B cell (primary cell): ENCODE measurements at regions not wholly inside any gene's neighbourhood (a gene's known extent, or its start where the extent isn't known, plus 50 kb on each side); places are given as distances from the start of the nearest gene placed in this dataset.

Source experiments
- ATAC-seq: fragments of 200-7000 bp; cut with Tn5 transposase; one replicate; pipeline ENCODE4 v1.10.0; 2021; ENCODE audit warnings: low read depth, mild to moderate bottlenecking, moderate number of reproducible peaks, moderate library complexity
- CTCF ChIA-PET: fragments of 350-600 bp; sonication (Branson Sonifier 250); formaldehyde crosslinking; loops from one replicate; lab custom pipeline; 2021; ENCODE audit warnings: antibody characterized with exemption, inconsistent platforms; lab: Charles Lee
- POLR2A ChIA-PET: fragments of 350-600 bp; sonication (Branson Sonifier 250); formaldehyde crosslinking; loops from one replicate; lab custom pipeline; 2021; ENCODE audit warnings: antibody characterized with exemption; lab: Charles Lee
- DNase-seq: peaks from one replicate; pipeline ENCODE4 v3.0.0; 2013
- H2AFZ ChIP-seq: 2 replicates; pipeline ENCODE4 v1.6.1; 2012; ENCODE audit warnings: mild to moderate bottlenecking, low read depth, low read length; ENCODE audit not compliant: insufficient read depth, poor library complexity, severe bottlenecking
- H3K27ac ChIP-seq, 2 donors: 1 replicate in 1 of 2; 2 replicates in 1 of 2; pipeline ENCODE4 v1.5.1; 2012 to 2013; ENCODE audit warnings: low read length in 2 of 2, mild to moderate bottlenecking in 2 of 2, moderate library complexity in 1 of 2
- H3K27me3 ChIP-seq, 4 experiments: fragments of 200-600 bp in 1 of 4; sonication (generic) in 1 of 4; replicated peaks in 1 of 4; 1 replicate in 2 of 4; 2 replicates in 2 of 4; pipeline versions ENCODE4 v1.6.1 to v1.7.0; 2013 to 2016; ENCODE audit warnings: low read length in 3 of 4, mild to moderate bottlenecking in 2 of 4, mixed read lengths in 1 of 4, moderate library complexity in 1 of 4; ENCODE audit not compliant: insufficient read depth in 4 of 4, control insufficient read depth in 3 of 4; ENCODE audit errors: control extremely low read depth in 1 of 4
- H3K36me3 ChIP-seq, 2 experiments: replicated peaks in 1 of 2; 1 replicate in 1 of 2; 2 replicates in 1 of 2; pipeline versions ENCODE4 v1.6.1 to v1.7.1; 2013; ENCODE audit warnings: low read length in 1 of 2; ENCODE audit not compliant: insufficient read depth in 2 of 2, control insufficient read depth in 1 of 2; ENCODE audit errors: control extremely low read depth in 1 of 2, extremely low read depth in 1 of 2
- H3K4me1 ChIP-seq, 2 donors: fragments of 200-600 bp in 1 of 2; sonication (generic) in 1 of 2; 1 replicate in 1 of 2; 2 replicates in 1 of 2; pipeline versions ENCODE4 v1.5.1 to v1.6.1; 2013 to 2017; ENCODE audit warnings: low read length in 2 of 2; ENCODE audit not compliant: control insufficient read depth in 2 of 2, insufficient read depth in 2 of 2
- H3K4me2 ChIP-seq: replicated peaks from 2 replicates; pipeline ENCODE3; 2012; ENCODE audit warnings: mild to moderate bottlenecking, low read depth, low read length; ENCODE audit not compliant: poor library complexity, severe bottlenecking
- H3K4me3 ChIP-seq, 5 experiments: fragments of 200-600 bp in 1 of 5; sonication (generic) in 1 of 5; 1 replicate in 3 of 5; 2 replicates in 2 of 5; pipeline versions ENCODE4 v1.5.1 to v1.7.0; 2011 to 2016; ENCODE audit warnings: low read length in 4 of 5, mild to moderate bottlenecking in 4 of 5, low read depth in 2 of 5, control low read depth in 1 of 5, moderate library complexity in 1 of 5; ENCODE audit not compliant: insufficient read depth in 1 of 5; ENCODE audit errors: control extremely low read depth in 1 of 5, extremely low read depth in 1 of 5
- H3K79me2 ChIP-seq: fragments of 200-600 bp; sonication (generic); one replicate; pipeline ENCODE4 v1.6.0; 2016; ENCODE audit warnings: low read length; ENCODE audit not compliant: control insufficient read depth, insufficient read depth
- H3K9ac ChIP-seq: fragments of 200-600 bp; sonication (generic); 2 replicates; pipeline ENCODE4 v1.6.1; 2017; ENCODE audit warnings: mild to moderate bottlenecking, low read length, moderate library complexity
- H3K9me3 ChIP-seq, 3 donors: one replicate each; pipeline versions ENCODE4 v1.6.1 to v1.7.1; 2013; ENCODE audit warnings: low read length in 2 of 3; ENCODE audit not compliant: control insufficient read depth in 2 of 3, insufficient read depth in 1 of 3; ENCODE audit errors: control extremely low read depth in 1 of 3
- H4K20me1 ChIP-seq: 2 replicates; pipeline ENCODE4 v1.6.0; 2012; ENCODE audit warnings: mild to moderate bottlenecking, low read length; ENCODE audit not compliant: insufficient read depth, control insufficient read depth, poor library complexity, severe bottlenecking
- H3K27ac Mint-ChIP-seq: one replicate; pipeline ENCODE4 v1.8.0; 2021; ENCODE audit warnings: mixed read lengths
- H3K27me3 Mint-ChIP-seq: one replicate; pipeline ENCODE4 v1.8.0; 2021; ENCODE audit warnings: mixed read lengths
- H3K4me1 Mint-ChIP-seq: one replicate; pipeline ENCODE4 v1.8.0; 2021; ENCODE audit warnings: mixed read lengths
- H3K4me3 Mint-ChIP-seq: one replicate; pipeline ENCODE4 v1.8.0; 2021; ENCODE audit warnings: mixed read lengths
- H3K9me3 Mint-ChIP-seq: one replicate; pipeline ENCODE4 v1.8.0; 2022; ENCODE audit warnings: mixed read lengths; ENCODE audit not compliant: insufficient read depth
- EZH2 ChIP-seq: IDR thresholded peaks from 2 replicates; pipeline ENCODE4 v1.6.1; 2012; ENCODE audit warnings: borderline replicate concordance, low read depth, mild to moderate bottlenecking, moderate library complexity, low read length; ENCODE audit not compliant: insufficient read depth, poor library complexity, severe bottlenecking
- WGBS: methylation state at CpG from one replicate; pipeline ENCODE4 v1.1.5; 2013; ENCODE audit warnings: missing lambda C conversion rate; ENCODE audit not compliant: insufficient coverage; 5-methylcytosine and 5-hydroxymethylcytosine counted together
- intact Hi-C: fragments of 100-400 bp; cut with micrococcal nuclease; formaldehyde crosslinking; loops from one replicate; pipeline ENCODE4 v1.10.0; 2022
- TF ChIP-seq, protein P1 (sequence below): fragments of 200-600 bp; IDR thresholded peaks from one replicate; pipeline ENCODE4 v1.8.0; 2022; ENCODE audit warnings: antibody characterized with exemption, mild to moderate bottlenecking

DNA sequence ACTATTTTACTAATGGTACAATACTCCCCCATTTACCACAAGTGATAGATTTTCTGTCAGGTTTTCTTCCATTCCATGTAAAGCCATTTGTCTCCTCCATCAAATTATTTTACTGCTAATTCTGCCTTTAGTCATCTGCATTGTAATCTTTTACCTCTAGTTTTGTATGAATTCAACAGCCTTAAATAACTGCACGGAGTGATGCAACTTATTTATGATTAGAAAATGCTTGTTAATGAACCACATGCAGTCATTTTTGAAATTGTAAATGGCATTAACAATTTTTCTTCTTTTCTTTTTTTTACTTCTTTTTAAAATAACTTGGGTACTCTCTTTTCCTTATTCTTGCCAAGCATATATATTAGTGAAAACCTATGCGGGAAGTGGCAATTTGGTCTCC, 71.5 kb downstream of the RESF1 start:
- CTCF ChIA-PET = interaction anchor here (0.6 kb wide), 1 partner anchor 16 kb away, joined by 3 read pairs; no protein-coding TSS in a partner anchor
- no peaks in the 10 kb centered on the region for H3K27me3 ChIP-seq
- Mint-ChIP-seq H3K9me3 (no peaks in the 10 kb centered on the region), H3K27me3 (no peaks in the 10 kb centered on the region), H3K4me1 (peaks cover 34% of the 10 kb centered on the region), H3K27ac (peak overlapping the region; percentile 43), H3K4me3 (no peak overlapping the region)
- no peaks in the 10 kb centered on the region for H3K79me2 ChIP-seq
- peaks cover 29 to 34% of the 10 kb centered on the region in 2 donors for H3K4me1 ChIP-seq
- POLR2A ChIA-PET = no interaction called here
- TF ChIP-seq, protein P1, sequence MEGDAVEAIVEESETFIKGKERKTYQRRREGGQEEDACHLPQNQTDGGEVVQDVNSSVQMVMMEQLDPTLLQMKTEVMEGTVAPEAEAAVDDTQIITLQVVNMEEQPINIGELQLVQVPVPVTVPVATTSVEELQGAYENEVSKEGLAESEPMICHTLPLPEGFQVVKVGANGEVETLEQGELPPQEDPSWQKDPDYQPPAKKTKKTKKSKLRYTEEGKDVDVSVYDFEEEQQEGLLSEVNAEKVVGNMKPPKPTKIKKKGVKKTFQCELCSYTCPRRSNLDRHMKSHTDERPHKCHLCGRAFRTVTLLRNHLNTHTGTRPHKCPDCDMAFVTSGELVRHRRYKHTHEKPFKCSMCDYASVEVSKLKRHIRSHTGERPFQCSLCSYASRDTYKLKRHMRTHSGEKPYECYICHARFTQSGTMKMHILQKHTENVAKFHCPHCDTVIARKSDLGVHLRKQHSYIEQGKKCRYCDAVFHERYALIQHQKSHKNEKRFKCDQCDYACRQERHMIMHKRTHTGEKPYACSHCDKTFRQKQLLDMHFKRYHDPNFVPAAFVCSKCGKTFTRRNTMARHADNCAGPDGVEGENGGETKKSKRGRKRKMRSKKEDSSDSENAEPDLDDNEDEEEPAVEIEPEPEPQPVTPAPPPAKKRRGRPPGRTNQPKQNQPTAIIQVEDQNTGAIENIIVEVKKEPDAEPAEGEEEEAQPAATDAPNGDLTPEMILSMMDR = no peak
- no peak for TF ChIP-seq EZH2
- no peaks in the 10 kb centered on the region for H3K36me3 ChIP-seq
- DNase-seq = no peak
- no peak overlapping the region for H3K4me3 ChIP-seq
- H3K27ac ChIP-seq = no peak overlapping the region
- intact Hi-C loops = no loop called here
- H3K4me2 ChIP-seq = no peak overlapping the region
- ATAC-seq = no peak
- H4K20me1 ChIP-seq = no peaks in the 10 kb centered on the region
- peaks cover 0 to 4% (median 0%) of the 10 kb centered on the region in 3 donors for H3K9me3 ChIP-seq
- H3K9ac ChIP-seq = no peak overlapping the region
- H2AFZ ChIP-seq = peak overlapping the region; percentile 32
- no CpG with 5 or more reads among the region's 2 CpGs for WGBS

DNA sequence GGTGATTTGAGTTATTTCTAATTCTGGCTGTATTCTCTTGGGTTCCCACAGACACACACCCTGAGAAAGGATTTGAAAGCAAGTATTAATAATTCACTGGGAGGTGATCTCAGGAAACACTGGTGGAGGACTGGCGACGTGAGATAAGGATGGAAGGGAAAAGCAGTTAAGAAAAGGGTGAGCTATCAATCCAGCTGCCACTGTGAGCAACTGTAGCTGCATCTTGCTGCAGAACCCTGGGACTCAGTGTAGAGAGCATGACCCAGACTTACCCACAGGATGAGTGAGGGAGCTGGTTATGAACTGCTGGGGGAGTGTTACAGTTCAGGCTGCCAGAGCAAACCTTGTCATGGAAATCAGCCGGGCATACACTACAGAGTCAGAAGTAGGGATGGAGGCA, 71.9 kb downstream of the RESF1 start:
- no peak overlapping the region for H3K4me2 ChIP-seq
- H3K4me1 ChIP-seq = peaks cover 25 to 30% of the 10 kb centered on the region in 2 donors
- POLR2A ChIA-PET = no interaction called here
- no peak for TF ChIP-seq EZH2
- H3K36me3 ChIP-seq = no peaks in the 10 kb centered on the region
- CTCF ChIA-PET = no interaction called here
- H3K79me2 ChIP-seq = no peaks in the 10 kb centered on the region
- no peak for ATAC-seq
- H3K9me3 ChIP-seq = peaks cover 0 to 4% (median 0%) of the 10 kb centered on the region in 3 donors
- no peaks in the 10 kb centered on the region for H4K20me1 ChIP-seq
- no peaks in the 10 kb centered on the region for H3K27me3 ChIP-seq
- no peaks in the 10 kb centered on the region for H3K27me3 Mint-ChIP-seq
- DNase-seq = no peak
- WGBS = 50% methylated on average over 2 of the region's 3 CpGs
- H3K27ac ChIP-seq = no peak overlapping the region
- no peak overlapping the region for H3K9ac ChIP-seq
- intact Hi-C loops = no loop called here
- no peak overlapping the region for H3K4me3 ChIP-seq
- H2AFZ ChIP-seq = peak overlapping the region; percentile 32
- H3K4me3 Mint-ChIP-seq = no peak overlapping the region
- H3K27ac Mint-ChIP-seq = peak overlapping the region; percentile 43
- peaks cover 29% of the 10 kb centered on the region for H3K4me1 Mint-ChIP-seq
- no peaks in the 10 kb centered on the region for H3K9me3 Mint-ChIP-seq
